Stimulated activated memory B cell treated with anti-CD40 and anti-IgM and Interleukin-4, amounts not matched to agents 10 μg/mL and 1 μg/mL and 100 μg/mL, for 72 hours (primary cell): ENCODE measurements at regions not wholly inside any gene's neighbourhood (a gene's known extent, or its start where the extent isn't known, plus 50 kb on each side); places are given as distances from the start of the nearest gene placed in this dataset.

Experiments
- ATAC-seq: fragments of 150-1000 bp; cut with Tn5 transposase; 2 replicates; pipeline ENCODE4 v1.10.0; 2021
- H3K27ac Mint-ChIP-seq: one replicate; pipeline ENCODE4 v1.8.0; 2022; ENCODE audit warnings: mild to moderate bottlenecking, mixed read lengths
- H3K27me3 Mint-ChIP-seq: one replicate; pipeline ENCODE4 v1.8.0; 2022; ENCODE audit warnings: mixed read lengths
- H3K36me3 Mint-ChIP-seq: one replicate; pipeline ENCODE4 v1.8.0; 2022; ENCODE audit warnings: mixed read lengths
- H3K4me1 Mint-ChIP-seq: one replicate; pipeline ENCODE4 v1.8.0; 2022; ENCODE audit warnings: mixed read lengths
- H3K4me3 Mint-ChIP-seq: one replicate; pipeline ENCODE4 v1.8.0; 2022; ENCODE audit warnings: mild to moderate bottlenecking, moderate library complexity, mixed read lengths
- H3K9me3 Mint-ChIP-seq: one replicate; pipeline ENCODE4 v1.8.0; 2022; ENCODE audit warnings: mixed read lengths

- ATAC-seq: no peak
- H3K9me3 Mint-ChIP-seq: no peaks in the 10 kb centered on the region
- H3K4me1 Mint-ChIP-seq: no peaks in the 10 kb centered on the region
- H3K27ac Mint-ChIP-seq: no peak overlapping the region
- no peaks in the 10 kb centered on the region for H3K27me3 Mint-ChIP-seq
- H3K36me3 Mint-ChIP-seq: no peaks in the 10 kb centered on the region
- H3K4me3 Mint-ChIP-seq: no peak overlapping the region
Measured at GRCh38 chr4:62960415-62960814, 1448.8 kb downstream of the TECRL start.

GRCh38 chr4:62953752-62954151 is 1455.5 kb downstream of the TECRL start:
- no peak for ATAC-seq
- no peaks in the 10 kb centered on the region for H3K27me3 Mint-ChIP-seq
- H3K4me3 Mint-ChIP-seq: no peak overlapping the region
- no peaks in the 10 kb centered on the region for H3K4me1 Mint-ChIP-seq
- H3K27ac Mint-ChIP-seq: no peak overlapping the region
- H3K36me3 Mint-ChIP-seq: no peaks in the 10 kb centered on the region
- H3K9me3 Mint-ChIP-seq: no peaks in the 10 kb centered on the region

- Mint-ChIP-seq H3K4me1 (no peaks in the 10 kb centered on the region), H3K4me3 (no peak overlapping the region), H3K27me3 (no peaks in the 10 kb centered on the region), H3K36me3 (no peaks in the 10 kb centered on the region), H3K9me3 (no peaks in the 10 kb centered on the region), H3K27ac (no peak overlapping the region)
- no peak for ATAC-seq
Measured at GRCh38 chr4:62952366-62952765, 1456.9 kb downstream of the TECRL start.

- Mint-ChIP-seq H3K27ac (no peak overlapping the region), H3K36me3 (no peaks in the 10 kb centered on the region), H3K27me3 (no peaks in the 10 kb centered on the region), H3K9me3 (peaks cover 7% of the 10 kb centered on the region), H3K4me3 (no peak overlapping the region), H3K4me1 (no peaks in the 10 kb centered on the region)
- ATAC-seq: no peak
Measured at GRCh38 chr4:62948108-62948507, 1461.1 kb downstream of the TECRL start.

- peaks cover 8% of the 10 kb centered on the region for H3K9me3 Mint-ChIP-seq
- H3K4me3 Mint-ChIP-seq: no peak overlapping the region
- H3K27me3 Mint-ChIP-seq: no peaks in the 10 kb centered on the region
- no peaks in the 10 kb centered on the region for H3K36me3 Mint-ChIP-seq
- no peak overlapping the region for H3K27ac Mint-ChIP-seq
- no peak for ATAC-seq
- no peaks in the 10 kb centered on the region for H3K4me1 Mint-ChIP-seq
Measured at GRCh38 chr4:62940229-62940628, 1469.0 kb downstream of the TECRL start.

- Mint-ChIP-seq H3K4me3 (no peak overlapping the region), H3K9me3 (peaks cover 7% of the 10 kb centered on the region), H3K4me1 (no peaks in the 10 kb centered on the region), H3K27me3 (no peaks in the 10 kb centered on the region), H3K27ac (no peak overlapping the region), H3K36me3 (no peaks in the 10 kb centered on the region)
- no peak for ATAC-seq
Measured at GRCh38 chr4:62930884-62931283, 1478.4 kb downstream of the TECRL start.

- no peaks in the 10 kb centered on the region for H3K4me1 Mint-ChIP-seq
- no peak for ATAC-seq
- no peaks in the 10 kb centered on the region for H3K36me3 Mint-ChIP-seq
- no peaks in the 10 kb centered on the region for H3K27me3 Mint-ChIP-seq
- no peak overlapping the region for H3K4me3 Mint-ChIP-seq
- peaks cover 4% of the 10 kb centered on the region for H3K9me3 Mint-ChIP-seq
- H3K27ac Mint-ChIP-seq: no peak overlapping the region
Measured at GRCh38 chr4:62928483-62928882, 1480.8 kb downstream of the TECRL start.

- H3K4me3 Mint-ChIP-seq: no peak overlapping the region
- no peaks in the 10 kb centered on the region for H3K4me1 Mint-ChIP-seq
- no peak for ATAC-seq
- peaks cover 4% of the 10 kb centered on the region for H3K9me3 Mint-ChIP-seq
- H3K27ac Mint-ChIP-seq: no peak overlapping the region
- H3K36me3 Mint-ChIP-seq: no peaks in the 10 kb centered on the region
- no peaks in the 10 kb centered on the region for H3K27me3 Mint-ChIP-seq
Measured at GRCh38 chr4:62927574-62927973, 1481.7 kb downstream of the TECRL start.

GRCh38 chr4:62923783-62924182 is 1485.5 kb downstream of the TECRL start:
- Mint-ChIP-seq H3K4me1 (no peaks in the 10 kb centered on the region), H3K27ac (no peak overlapping the region), H3K36me3 (no peaks in the 10 kb centered on the region), H3K9me3 (no peaks in the 10 kb centered on the region), H3K27me3 (no peaks in the 10 kb centered on the region), H3K4me3 (no peak overlapping the region)
- ATAC-seq: no peak

- no peaks in the 10 kb centered on the region for H3K36me3 Mint-ChIP-seq
- peaks cover 3% of the 10 kb centered on the region for H3K9me3 Mint-ChIP-seq
- no peak for ATAC-seq
- no peak overlapping the region for H3K27ac Mint-ChIP-seq
- H3K4me3 Mint-ChIP-seq: no peak overlapping the region
- no peaks in the 10 kb centered on the region for H3K27me3 Mint-ChIP-seq
- H3K4me1 Mint-ChIP-seq: no peaks in the 10 kb centered on the region
Measured at GRCh38 chr4:62917649-62918048, 1491.6 kb downstream of the TECRL start.

- Mint-ChIP-seq H3K9me3 (peaks cover 12% of the 10 kb centered on the region), H3K36me3 (no peaks in the 10 kb centered on the region), H3K27me3 (no peaks in the 10 kb centered on the region), H3K4me3 (no peak overlapping the region), H3K27ac (no peak overlapping the region), H3K4me1 (no peaks in the 10 kb centered on the region)
- no peak for ATAC-seq
Measured at GRCh38 chr4:62914758-62915157, 1494.5 kb downstream of the TECRL start.

GRCh38 chr4:62913065-62913464 is 1496.2 kb downstream of the TECRL start:
- no peaks in the 10 kb centered on the region for H3K27me3 Mint-ChIP-seq
- no peaks in the 10 kb centered on the region for H3K4me1 Mint-ChIP-seq
- peaks cover 15% of the 10 kb centered on the region for H3K9me3 Mint-ChIP-seq
- no peak for ATAC-seq
- no peak overlapping the region for H3K27ac Mint-ChIP-seq
- no peak overlapping the region for H3K4me3 Mint-ChIP-seq
- H3K36me3 Mint-ChIP-seq: no peaks in the 10 kb centered on the region

- ATAC-seq: no peak
- Mint-ChIP-seq H3K27ac (no peak overlapping the region), H3K4me1 (no peaks in the 10 kb centered on the region), H3K9me3 (peaks cover 15% of the 10 kb centered on the region), H3K4me3 (no peak overlapping the region), H3K36me3 (no peaks in the 10 kb centered on the region), H3K27me3 (no peaks in the 10 kb centered on the region)
Measured at GRCh38 chr4:62912531-62912930, 1496.7 kb downstream of the TECRL start.

- H3K27ac Mint-ChIP-seq: no peak overlapping the region
- no peaks in the 10 kb centered on the region for H3K36me3 Mint-ChIP-seq
- H3K9me3 Mint-ChIP-seq: peaks cover 12% of the 10 kb centered on the region
- no peak for ATAC-seq
- H3K4me3 Mint-ChIP-seq: no peak overlapping the region
- H3K4me1 Mint-ChIP-seq: no peaks in the 10 kb centered on the region
- no peaks in the 10 kb centered on the region for H3K27me3 Mint-ChIP-seq
Measured at GRCh38 chr4:62909238-62909637, 1500.0 kb downstream of the TECRL start.

GRCh38 chr4:62901101-62901500 is 1508.1 kb downstream of the TECRL start:
- H3K27me3 Mint-ChIP-seq: no peaks in the 10 kb centered on the region
- H3K4me3 Mint-ChIP-seq: no peak overlapping the region
- no peaks in the 10 kb centered on the region for H3K36me3 Mint-ChIP-seq
- no peaks in the 10 kb centered on the region for H3K4me1 Mint-ChIP-seq
- no peak overlapping the region for H3K27ac Mint-ChIP-seq
- peaks cover 11% of the 10 kb centered on the region for H3K9me3 Mint-ChIP-seq
- ATAC-seq: no peak

- H3K9me3 Mint-ChIP-seq: peaks cover 11% of the 10 kb centered on the region
- H3K27ac Mint-ChIP-seq: no peak overlapping the region
- H3K4me1 Mint-ChIP-seq: no peaks in the 10 kb centered on the region
- no peaks in the 10 kb centered on the region for H3K36me3 Mint-ChIP-seq
- no peak for ATAC-seq
- H3K4me3 Mint-ChIP-seq: no peak overlapping the region
- H3K27me3 Mint-ChIP-seq: no peaks in the 10 kb centered on the region
Measured at GRCh38 chr4:62899646-62900364, 1509.4 kb downstream of the TECRL start.

GRCh38 chr4:62898115-62898514 is 1511.1 kb downstream of the TECRL start:
- no peak for ATAC-seq
- peaks cover 11% of the 10 kb centered on the region for H3K9me3 Mint-ChIP-seq
- H3K4me3 Mint-ChIP-seq: no peak overlapping the region
- no peaks in the 10 kb centered on the region for H3K36me3 Mint-ChIP-seq
- no peaks in the 10 kb centered on the region for H3K4me1 Mint-ChIP-seq
- no peak overlapping the region for H3K27ac Mint-ChIP-seq
- no peaks in the 10 kb centered on the region for H3K27me3 Mint-ChIP-seq
